ENCODE measurements at regions not wholly inside any gene's neighbourhood (a gene's known extent, or its start where the extent isn't known, plus 50 kb on each side); places are given as distances from the start of the nearest gene placed in this dataset.

DNA sequence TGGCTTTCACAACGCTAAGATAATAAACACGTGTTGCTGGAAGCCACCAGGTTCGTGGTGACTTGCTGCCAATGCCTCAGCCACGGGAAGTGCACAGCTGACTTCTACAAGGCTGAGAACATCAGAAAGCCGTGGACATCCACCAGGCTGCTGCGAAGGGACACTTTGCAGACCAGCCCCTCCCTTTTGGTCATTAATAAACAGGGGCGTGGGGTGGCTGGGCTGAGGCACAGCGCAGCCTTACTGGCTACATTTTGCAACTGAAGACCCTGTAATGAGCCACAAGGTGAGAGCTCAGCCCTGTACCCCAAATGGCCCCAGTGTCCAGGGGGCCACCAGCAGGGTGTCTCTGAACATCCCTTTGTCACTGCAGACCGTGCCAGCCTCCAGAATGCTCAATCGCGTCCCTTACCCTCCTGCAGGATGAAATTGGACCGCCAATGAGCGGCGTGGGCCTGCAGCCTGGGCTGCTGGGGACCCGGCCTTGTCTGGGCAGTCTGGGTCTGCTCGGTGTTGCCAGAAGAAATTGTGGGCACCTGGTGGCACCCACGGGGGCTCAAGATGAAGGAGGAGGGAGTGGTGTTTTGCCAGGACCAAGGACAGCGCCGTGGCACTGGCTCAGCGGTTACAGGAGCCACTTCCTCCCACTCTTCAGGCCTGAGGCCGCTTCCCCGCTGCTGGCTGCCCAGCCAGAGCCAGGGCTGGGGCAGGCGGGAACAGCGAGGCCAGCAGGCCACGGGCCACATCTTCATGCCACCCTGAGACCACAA, 181.9 kb downstream of the CTTN start:
- intact Hi-C loops (cut with DNase I): loop anchor here (2.0 kb wide), 1 partner anchor 807 kb away; no protein-coding TSS in a partner anchor
- DNase-seq (ENCODE audit: low spot score) (peak; percentile 36), ATAC-seq (no peak)

GRCh38 chr11:70581991-70582885, 183.9 kb downstream of the CTTN start:
- no peak for ATAC-seq
- intact Hi-C loops (cut with DNase I): loop anchor here (2.0 kb wide), 1 partner anchor 805 kb away; no protein-coding TSS in a partner anchor
- DNase-seq (ENCODE audit: low spot score): no peak

DNA sequence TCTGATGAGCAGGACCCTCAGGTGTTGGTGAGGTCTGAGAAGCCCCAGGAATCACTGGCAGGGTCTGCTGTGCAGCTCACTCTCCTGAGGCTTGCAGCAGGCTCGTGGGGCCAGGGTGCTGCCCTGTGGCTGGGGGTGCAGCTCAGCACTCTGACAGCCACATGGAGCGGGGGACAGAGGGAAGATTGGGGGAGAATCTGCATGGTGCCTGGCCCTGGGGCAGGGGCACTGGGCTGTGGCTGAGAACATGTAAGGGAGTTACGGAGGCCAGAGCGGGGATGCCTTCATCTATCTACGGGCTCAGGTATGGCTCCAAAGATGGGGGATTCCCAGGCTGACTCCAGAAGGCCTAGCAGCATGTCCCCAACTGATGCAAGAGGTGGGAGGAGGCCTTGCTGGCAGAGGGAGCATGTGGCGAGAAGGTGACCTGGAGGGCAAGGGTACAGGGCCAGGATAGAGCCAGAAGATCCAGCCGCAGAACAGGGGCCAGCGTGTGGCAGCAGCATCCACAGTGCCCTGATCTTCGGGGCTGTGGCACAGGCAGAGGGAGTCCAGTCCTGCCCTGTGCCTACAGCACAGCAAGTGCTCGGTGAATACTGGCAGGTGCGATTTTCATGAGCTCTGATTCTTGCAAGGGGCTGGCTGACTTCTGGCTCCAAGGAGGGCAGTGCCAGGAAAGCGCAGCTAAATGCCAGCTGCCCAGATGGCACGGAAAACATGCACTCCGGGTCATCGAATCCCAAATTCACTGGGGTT, 184.7 kb downstream of the CTTN start:
- intact Hi-C loops (cut with DNase I): no loop called here
- DNase-seq (ENCODE audit: low spot score) (no peak), ATAC-seq (no peak)

- ATAC-seq: no peak
- intact Hi-C loops (cut with DNase I): no loop called here
- DNase-seq (ENCODE audit: low spot score): no peak
Measured at GRCh38 chr11:70583781-70584218, 185.5 kb downstream of the CTTN start.

- ATAC-seq: no peak
- intact Hi-C loops (cut with DNase I): no loop called here
- DNase-seq (ENCODE audit: low spot score): no peak
Measured at GRCh38 chr11:70584498-70585235, 186.3 kb downstream of the CTTN start.

DNA sequence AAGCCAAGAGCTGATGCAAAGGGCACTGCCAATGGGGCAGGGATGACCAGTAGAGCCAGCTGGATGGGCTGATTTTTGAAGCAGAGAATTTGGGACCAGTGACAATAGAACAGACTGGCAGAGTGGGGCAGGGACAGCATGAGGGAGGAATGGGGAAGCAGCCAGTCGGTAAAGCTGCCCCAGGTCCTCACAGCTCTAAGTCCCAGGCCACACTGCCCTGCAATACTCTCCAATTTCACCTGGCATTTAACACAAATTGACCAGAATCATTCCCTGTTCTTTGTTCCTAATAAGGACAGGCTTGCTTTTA, 186.9 kb downstream of the CTTN start:
- DNase-seq (ENCODE audit: low spot score) (no peak), ATAC-seq (no peak)
- intact Hi-C loops (cut with DNase I): no loop called here

- ATAC-seq (no peak), DNase-seq (ENCODE audit: low spot score) (no peak)
- intact Hi-C loops (cut with DNase I): no loop called here
Measured at GRCh38 chr11:70586261-70587074, 188.1 kb downstream of the CTTN start.

DNA sequence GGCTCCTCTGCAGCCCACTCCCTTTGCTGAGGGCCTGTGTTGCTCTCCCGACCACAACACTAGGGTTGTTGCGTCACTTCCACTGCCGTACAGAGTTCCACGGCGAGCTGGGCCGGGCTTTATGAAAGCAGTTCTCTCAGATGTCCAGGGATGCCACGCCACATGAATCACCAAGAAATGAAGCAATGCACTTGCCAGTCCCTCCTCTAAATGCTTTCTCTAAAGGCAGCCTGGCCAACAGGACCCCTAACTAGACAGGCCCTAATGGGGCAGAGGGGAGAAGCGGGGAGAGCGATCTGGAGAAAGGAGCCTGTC, 188.7 kb downstream of the CTTN start:
- DNase-seq (ENCODE audit: low spot score) (no peak), ATAC-seq (no peak)
- intact Hi-C loops (cut with DNase I): no loop called here

GRCh38 chr11:70590356-70590991, 192.1 kb downstream of the CTTN start:
- DNase-seq (ENCODE audit: low spot score): no peak
- intact Hi-C loops (cut with DNase I): no loop called here
- ATAC-seq: no peak

DNA sequence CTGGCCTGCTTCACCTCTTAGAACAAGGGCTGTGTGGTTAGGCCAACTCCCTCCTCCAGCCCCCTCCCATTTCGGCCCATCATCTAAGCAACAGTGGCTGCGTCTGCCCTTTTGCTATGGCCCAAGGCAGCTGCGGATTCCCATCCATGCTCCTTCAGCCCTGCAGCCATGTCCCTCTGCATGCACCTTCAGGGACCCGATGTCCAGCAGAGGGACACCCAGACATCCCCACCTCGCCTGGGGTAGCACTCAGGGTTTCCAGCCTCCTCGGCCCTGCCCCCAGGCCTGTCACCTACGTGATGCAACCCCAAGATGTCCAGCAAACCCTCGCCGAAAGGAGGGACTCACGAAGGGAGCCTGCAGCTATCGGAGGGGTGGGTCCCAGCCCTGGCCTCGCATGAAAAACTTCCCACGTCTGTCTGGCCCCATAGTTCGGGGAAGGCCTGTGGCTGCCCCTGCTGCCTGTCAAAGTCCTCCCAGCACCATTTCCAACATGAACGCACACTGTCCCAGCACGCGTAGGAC, 194.4 kb downstream of the CTTN start:
- DNase-seq (ENCODE audit: low spot score) (no peak), ATAC-seq (no peak)
- intact Hi-C loops (cut with DNase I): no loop called here

GRCh38 chr11:70593446-70593983, 195.2 kb downstream of the CTTN start:
- intact Hi-C loops (cut with DNase I): no loop called here
- DNase-seq (ENCODE audit: low spot score): no peak
- no peak for ATAC-seq

DNA sequence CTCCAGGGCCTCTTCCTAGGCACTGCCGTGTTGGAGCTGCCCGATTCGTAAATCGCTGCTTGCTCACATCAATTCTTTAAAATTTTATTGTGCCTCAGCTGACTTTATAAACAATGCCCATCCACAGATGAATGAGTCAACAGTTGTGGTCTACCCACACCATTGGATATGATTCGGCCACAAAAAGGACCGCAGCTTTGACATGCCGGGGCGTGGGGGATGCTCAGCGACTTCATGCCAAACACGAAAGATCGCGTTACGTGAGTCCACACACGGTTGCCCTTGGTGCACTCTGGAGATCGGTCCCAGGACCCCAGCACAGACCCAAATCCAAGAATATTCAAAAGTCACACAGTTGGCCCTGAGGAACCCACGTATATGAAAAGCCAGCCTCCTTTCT, 195.7 kb downstream of the CTTN start:
- intact Hi-C loops (cut with DNase I): no loop called here
- DNase-seq (ENCODE audit: low spot score): no peak
- ATAC-seq: no peak

- no peak for DNase-seq (ENCODE audit: low spot score)
- ATAC-seq: no peak
- intact Hi-C loops (cut with DNase I): no loop called here
Measured at GRCh38 chr11:70594606-70595005, 196.3 kb downstream of the CTTN start.

DNA sequence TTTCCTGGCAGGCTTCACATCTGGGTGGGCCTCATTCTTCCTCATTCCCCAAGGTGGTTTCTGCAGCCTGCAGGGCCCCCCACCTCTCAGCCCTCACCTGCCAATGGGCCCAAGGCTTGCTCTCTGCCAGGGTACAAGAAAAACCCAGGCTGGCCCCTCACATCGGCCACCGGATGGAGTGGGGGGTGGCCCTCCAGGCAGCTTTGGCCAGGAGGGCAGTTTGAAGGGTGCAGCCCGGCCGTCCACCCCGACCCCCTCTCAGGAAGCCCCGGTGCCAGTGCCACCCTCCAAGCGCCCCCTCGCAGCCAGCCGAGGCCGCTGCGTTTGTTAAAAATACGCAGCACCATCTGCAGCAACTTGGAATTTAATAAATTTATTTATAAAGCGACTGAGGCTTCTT, 196.7 kb downstream of the CTTN start:
- DNase-seq (ENCODE audit: low spot score) (no peak), ATAC-seq (no peak)
- intact Hi-C loops (cut with DNase I): no loop called here

DNA sequence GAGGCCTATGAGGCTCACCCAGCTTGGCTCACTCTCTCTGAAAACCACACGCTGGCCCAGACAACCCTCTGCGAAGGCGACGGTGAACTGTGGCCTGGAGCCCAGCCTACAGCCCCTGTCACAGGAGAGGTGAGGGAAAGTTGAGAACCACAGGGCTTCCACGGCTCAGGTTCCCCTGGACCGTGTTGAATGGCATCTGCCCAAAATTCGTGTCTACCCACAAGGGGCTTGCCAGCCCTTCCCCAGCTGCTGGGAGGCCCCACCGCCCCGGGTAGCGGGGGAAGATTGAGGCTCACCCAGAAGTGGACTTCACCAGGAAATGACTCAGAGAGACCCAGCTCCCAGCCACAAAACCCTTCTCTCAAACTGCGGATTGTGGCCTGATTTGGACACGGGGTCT, 197.1 kb downstream of the CTTN start:
- peak; percentile 57 for ATAC-seq
- intact Hi-C loops (cut with DNase I): no loop called here
- no peak for DNase-seq (ENCODE audit: low spot score)

DNA sequence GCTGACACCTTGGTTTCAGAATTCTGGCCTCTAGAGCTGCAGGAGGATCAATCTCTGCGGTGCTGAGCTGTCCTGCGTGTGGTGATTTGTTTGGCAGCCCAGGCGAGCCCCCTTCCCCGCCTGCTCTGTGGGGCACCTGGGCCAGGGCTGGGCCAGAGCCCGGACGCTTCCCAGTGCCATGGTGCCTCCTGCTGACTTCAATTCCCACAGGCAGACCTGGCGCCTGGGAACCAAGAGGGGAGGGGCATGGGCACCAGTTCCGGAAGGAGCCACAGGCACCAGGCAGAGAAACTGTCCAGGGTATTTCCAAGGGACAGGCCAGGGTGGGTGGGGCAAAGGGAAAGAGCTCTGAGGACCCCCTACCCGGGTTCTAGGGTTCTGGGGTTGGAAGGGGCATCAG, 197.8 kb downstream of the CTTN start:
- ATAC-seq: no peak
- intact Hi-C loops (cut with DNase I): no loop called here
- no peak for DNase-seq (ENCODE audit: low spot score)

GRCh38 chr11:70597006-70597555, 198.8 kb downstream of the CTTN start:
- no peak for ATAC-seq
- DNase-seq (ENCODE audit: low spot score): no peak
- intact Hi-C loops (cut with DNase I): no loop called here

Measured in sciatic nerve (tissue), 2 donors.